Esophagus muscularis mucosa (tissue), 4 donors: ENCODE measurements at regions not wholly inside any gene's neighbourhood (a gene's known extent, or its start where the extent isn't known, plus 50 kb on each side); places are given as distances from the start of the nearest gene placed in this dataset.

ENCODE experiments used
- DNase-seq: peaks from one replicate; pipeline ENCODE4 v3.0.0-alpha.2; 2017; ENCODE audit errors: extremely low spot score
- H3K27ac ChIP-seq, 4 donors: fragments of 200-600 bp; sonication (generic); replicated peaks in 1 of 4; 1 replicate in 3 of 4; 2 replicates in 1 of 4; pipeline ENCODE4 v1.5.1; 2016 to 2019; ENCODE audit warnings: mild to moderate bottlenecking in 1 of 4
- H3K27me3 ChIP-seq, 4 donors: fragments of 200-600 bp; sonication (generic); one replicate each; pipeline versions ENCODE4 v1.5.1 to v1.6.0; 2016 to 2019
- H3K36me3 ChIP-seq, 4 donors: fragments of 200-600 bp; sonication (generic); one replicate each; pipeline ENCODE4 v1.5.1; 2016 to 2019
- H3K4me1 ChIP-seq, 4 donors: fragments of 200-600 bp; sonication (generic); one replicate each; pipeline ENCODE4 v1.5.1; 2016 to 2019
- H3K4me3 ChIP-seq, 4 donors: fragments of 200-600 bp; sonication (generic); 1 replicate in 2 of 4; 2 replicates in 2 of 4; pipeline ENCODE4 v1.5.1; 2016 to 2019; ENCODE audit warnings: mild to moderate bottlenecking in 4 of 4, moderate library complexity in 1 of 4
- H3K9me3 ChIP-seq, 4 donors: fragments of 200-600 bp; sonication (generic); 1 replicate in 3 of 4; 2 replicates in 1 of 4; pipeline ENCODE4 v1.5.1; 2016 to 2019
- CTCF ChIP-seq, 3 experiments: fragments of 200-600 bp in 2 of 3; fragments of 450-650 bp in 1 of 3; sonication (generic) in 2 of 3; IDR thresholded peaks; one replicate each; pipeline ENCODE4 v1.5.1; 2017 to 2019; ENCODE audit warnings: antibody characterized with exemption in 3 of 3, mild to moderate bottlenecking in 2 of 3, moderate library complexity in 1 of 3
- EP300 ChIP-seq: sonication (generic); formaldehyde crosslinking; IDR thresholded peaks from one replicate; pipeline ENCODE4 v1.6.1; 2017; ENCODE audit warnings: antibody characterized with exemption
- POLR2A ChIP-seq: fragments of 450-650 bp; IDR thresholded peaks from one replicate; pipeline ENCODE4 v1.6.1; 2017; ENCODE audit warnings: antibody characterized with exemption, moderate library complexity, mild to moderate bottlenecking, low read depth
- POLR2AphosphoS5 ChIP-seq, 2 donors: sonication (generic); formaldehyde crosslinking; IDR thresholded peaks; one replicate each; pipeline ENCODE4 v1.6.1; 2017; ENCODE audit warnings: antibody characterized with exemption in 2 of 2
- WGBS: methylation state at CpG from one replicate; pipeline ENCODE4 v1.1.5; 2018; 5-methylcytosine and 5-hydroxymethylcytosine counted together
- intact Hi-C: fragments of 100-400 bp; cut with DNase I; formaldehyde crosslinking; loops from one replicate; pipeline ENCODE4 v1.15.1; 2023

DNA sequence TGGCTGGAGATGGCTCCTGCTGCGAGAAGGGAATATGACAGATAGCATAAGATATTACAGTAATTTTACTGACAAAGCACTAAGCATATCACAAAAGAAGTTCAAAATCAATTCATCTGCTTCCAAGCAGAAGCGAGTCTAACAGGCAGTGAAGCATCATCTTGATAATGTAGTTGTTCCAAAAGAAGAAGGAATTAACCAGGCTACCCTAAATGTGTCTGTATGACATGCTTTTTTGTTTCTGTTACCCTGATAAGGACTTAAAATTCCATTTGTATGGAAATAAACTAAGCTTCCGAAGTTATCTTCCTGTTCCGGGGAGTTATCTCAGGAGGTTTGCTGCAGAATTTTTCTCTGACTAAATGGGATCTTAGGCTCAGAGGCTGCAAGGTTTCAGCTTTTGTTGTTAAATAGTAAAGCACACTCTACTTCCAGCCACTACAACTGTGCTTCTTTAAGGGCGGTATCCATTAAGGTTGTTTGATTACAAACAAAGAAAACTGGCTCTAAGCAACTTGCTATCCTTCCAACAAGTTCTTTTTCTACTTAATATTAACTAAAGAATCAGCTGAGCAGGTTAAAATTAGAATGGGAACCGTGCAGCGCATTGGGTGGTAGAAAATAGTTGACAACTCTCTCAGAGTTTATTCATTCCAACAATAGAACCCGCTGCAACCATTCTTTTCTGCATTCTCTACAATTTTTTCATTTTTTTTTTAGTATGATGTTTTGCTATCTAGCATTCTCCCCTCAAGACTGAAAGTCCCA, 607.3 kb downstream of the UQCRFS1 start:
- intact Hi-C loops, result no loop called here
- WGBS, result 74% methylated on average over 8 of the region's 8 CpGs
- H3K9me3 ChIP-seq, result peaks cover 0 to 12% (median 4%) of the 10 kb centered on the region in 4 donors
- no peaks in the 10 kb centered on the region for H3K27me3 ChIP-seq
- H3K36me3 ChIP-seq, result no peaks in the 10 kb centered on the region
- no peak for DNase-seq
- no peak overlapping the region for H3K27ac ChIP-seq
- TF ChIP-seq CTCF (IDR thresholded peaks at IDR 0.05) (no peak), POLR2AphosphoS5 (IDR thresholded peaks at IDR 0.05) (no peak), POLR2A (no peak), EP300 (no peak)
- no peaks in the 10 kb centered on the region for H3K4me1 ChIP-seq
- H3K4me3 ChIP-seq, result no peak overlapping the region

DNA sequence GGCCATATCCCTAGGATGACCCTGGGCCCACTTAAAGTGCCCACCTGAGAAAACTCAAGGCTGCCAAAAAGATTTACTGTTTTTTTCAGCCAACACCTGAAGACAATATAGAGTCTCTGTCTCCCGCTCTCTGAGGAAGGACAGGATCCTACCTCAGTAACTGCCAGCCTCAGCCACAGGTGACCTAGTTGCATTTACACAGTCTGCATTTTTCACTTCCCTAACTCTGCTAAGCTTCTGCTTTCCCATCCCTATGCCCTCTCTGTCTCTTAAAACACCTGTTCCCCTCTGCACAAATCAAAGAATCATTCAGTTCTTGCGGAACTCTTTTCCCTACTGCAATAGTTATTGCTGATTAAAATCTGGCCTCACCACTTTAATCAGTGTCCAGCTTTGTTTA, 609.5 kb downstream of the UQCRFS1 start:
- intact Hi-C loops, result no loop called here
- Histone ChIP-seq H3K4me1 (no peaks in the 10 kb centered on the region), H3K27me3 (no peaks in the 10 kb centered on the region), H3K27ac (no peak overlapping the region), H3K4me3 (no peak overlapping the region), H3K9me3 (peaks cover 0 to 12% (median 4%) of the 10 kb centered on the region in 4 donors), H3K36me3 (no peaks in the 10 kb centered on the region)
- no peak for TF ChIP-seq POLR2A
- no peak for TF ChIP-seq POLR2AphosphoS5 (IDR thresholded peaks at IDR 0.05)
- TF ChIP-seq EP300, result no peak
- WGBS, result 98% methylated on average over 2 of the region's 2 CpGs
- DNase-seq, result no peak

DNA sequence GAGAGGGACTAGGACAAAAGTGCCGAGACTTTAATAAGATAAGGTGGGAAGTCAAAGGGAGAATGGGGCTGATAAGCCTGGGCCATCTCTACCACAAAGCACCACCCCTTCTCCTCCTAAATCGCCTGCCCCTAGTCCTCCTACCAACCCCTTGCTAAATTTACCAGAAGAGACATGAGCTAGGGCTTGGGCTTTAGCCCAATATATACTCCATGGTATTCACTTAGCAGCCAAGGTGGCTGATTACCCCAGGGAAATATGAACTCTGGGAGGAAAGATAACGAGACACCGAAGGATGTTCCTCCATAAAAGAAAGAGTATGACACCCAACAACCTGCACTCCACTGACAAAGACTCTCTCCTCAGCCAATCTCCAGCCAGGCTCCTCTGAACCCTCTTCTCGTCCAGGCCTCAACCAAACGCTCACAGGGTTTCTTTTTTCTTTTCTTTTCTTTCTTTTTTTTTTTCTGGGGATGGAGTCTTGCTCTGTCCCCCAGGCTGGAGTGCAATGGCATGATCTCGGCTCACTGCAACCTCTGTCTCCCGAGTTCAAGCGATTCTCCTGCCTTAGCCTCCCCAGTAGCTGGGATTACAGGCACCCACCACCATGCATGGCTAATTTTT, 610.2 kb downstream of the UQCRFS1 start:
- no peak overlapping the region for H3K4me3 ChIP-seq
- no peak for TF ChIP-seq POLR2A
- TF ChIP-seq CTCF (IDR thresholded peaks at IDR 0.05), result no peak
- TF ChIP-seq POLR2AphosphoS5 (IDR thresholded peaks at IDR 0.05), result no peak
- TF ChIP-seq EP300, result no peak
- no peaks in the 10 kb centered on the region for H3K27me3 ChIP-seq
- no peak for DNase-seq
- H3K36me3 ChIP-seq, result no peaks in the 10 kb centered on the region
- no peaks in the 10 kb centered on the region for H3K4me1 ChIP-seq
- 72% methylated on average over 9 of the region's 9 CpGs for WGBS
- intact Hi-C loops, result no loop called here
- no peak overlapping the region for H3K27ac ChIP-seq
- peaks cover 0 to 10% (median 4%) of the 10 kb centered on the region in 4 donors for H3K9me3 ChIP-seq

GRCh38 chr19:28601723-28602440, 611.1 kb downstream of the UQCRFS1 start:
- Histone ChIP-seq H3K27me3 (peaks cover 0 to 5% (median 0%) of the 10 kb centered on the region in 4 donors), H3K4me3 (no peak overlapping the region), H3K36me3 (no peaks in the 10 kb centered on the region), H3K9me3 (peaks cover 0 to 4% (median 2%) of the 10 kb centered on the region in 4 donors), H3K27ac (no peak overlapping the region), H3K4me1 (no peaks in the 10 kb centered on the region)
- TF ChIP-seq POLR2A (no peak), EP300 (no peak), POLR2AphosphoS5 (IDR thresholded peaks at IDR 0.05) (no peak), CTCF (IDR thresholded peaks at IDR 0.05) (no peak)
- intact Hi-C loops, result no loop called here
- no peak for DNase-seq
- WGBS, result 68% methylated on average over 8 of the region's 10 CpGs

DNA sequence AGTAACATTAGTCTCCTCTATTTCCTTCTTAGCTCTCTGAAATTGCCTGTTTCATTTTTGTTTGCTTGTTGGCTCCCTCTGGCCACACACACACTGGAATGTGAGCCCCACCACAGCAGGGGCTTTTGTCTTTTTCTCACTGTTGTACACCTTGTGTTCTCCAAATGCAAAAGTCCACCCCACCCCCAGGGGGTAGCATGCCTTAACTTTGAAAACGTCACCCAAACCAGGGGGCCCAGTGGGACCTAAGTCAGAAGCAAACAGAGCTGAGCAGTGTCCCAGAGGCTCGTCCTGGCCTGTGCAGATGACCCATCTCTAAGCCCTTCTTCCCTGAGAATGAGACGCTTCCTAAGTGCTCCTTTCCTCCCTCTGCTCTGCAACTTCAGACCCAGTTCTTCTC, 614.1 kb downstream of the UQCRFS1 start:
- 71% methylated on average over 3 of the region's 3 CpGs for WGBS

More for the DNA sequence above, 614.1 kb downstream of the UQCRFS1 start:
- intact Hi-C loops, result no loop called here
- peaks cover 0 to 6% (median 0%) of the 10 kb centered on the region in 4 donors for H3K9me3 ChIP-seq
- H3K27ac ChIP-seq, result no peak overlapping the region
- H3K36me3 ChIP-seq, result no peaks in the 10 kb centered on the region
- H3K4me1 ChIP-seq, result no peaks in the 10 kb centered on the region
- peaks cover 0 to 5% (median 0%) of the 10 kb centered on the region in 4 donors for H3K27me3 ChIP-seq
- H3K4me3 ChIP-seq, result no peak overlapping the region
- TF ChIP-seq CTCF (IDR thresholded peaks at IDR 0.05), result no peak
- no peak for TF ChIP-seq POLR2A
- TF ChIP-seq EP300, result no peak
- TF ChIP-seq POLR2AphosphoS5 (IDR thresholded peaks at IDR 0.05), result no peak
- no peak for DNase-seq
